GM23338 (cell line): ENCODE measurements at regions not wholly inside any gene's neighbourhood (a gene's known extent, or its start where the extent isn't known, plus 50 kb on each side); places are given as distances from the start of the nearest gene placed in this dataset.

Experiments used
- ATAC-seq: fragments of 200-7000 bp; cut with Tn5 transposase; 3 replicates; pipeline ENCODE4 v1.9.1; 2020
- DNase-seq: peaks from one replicate; pipeline ENCODE4 v3.0.0-alpha.2; 2015; ENCODE audit warnings: low spot score
- H2AFZ ChIP-seq: fragments of 200-600 bp; sonication (generic); 2 replicates; pipeline ENCODE4 v1.8.0; 2016; ENCODE audit warnings: antibody characterized with exemption, mild to moderate bottlenecking, moderate library complexity
- H3F3A ChIP-seq: fragments of 200-600 bp; sonication (generic); replicated peaks from 2 replicates; pipeline ENCODE4 v1.8.0; 2017; ENCODE audit warnings: antibody characterized with exemption, mixed run types, low read depth
- H3K27ac ChIP-seq: fragments of 200-600 bp; sonication (generic); 2 replicates; pipeline ENCODE4 v1.6.1; 2016; ENCODE audit warnings: low read depth
- H3K27me3 ChIP-seq: fragments of 200-600 bp; sonication (generic); 2 replicates; pipeline ENCODE4 v1.8.0; 2016; ENCODE audit warnings: mild to moderate bottlenecking, mixed run types, moderate library complexity; ENCODE audit not compliant: insufficient read depth
- H3K36me3 ChIP-seq: fragments of 200-600 bp; sonication (generic); 2 replicates; pipeline ENCODE4 v1.8.0; 2016; ENCODE audit warnings: mild to moderate bottlenecking; ENCODE audit not compliant: insufficient read depth
- H3K4me1 ChIP-seq: fragments of 200-600 bp; sonication (generic); 2 replicates; pipeline ENCODE4 v1.8.0; 2016; ENCODE audit warnings: mild to moderate bottlenecking, moderate library complexity; ENCODE audit not compliant: insufficient read depth
- H3K4me2 ChIP-seq: fragments of 200-600 bp; sonication (generic); 2 replicates; pipeline ENCODE4 v1.7.1; 2017; ENCODE audit warnings: mixed run types
- H3K4me3 ChIP-seq: fragments of 200-600 bp; sonication (generic); 2 replicates; pipeline ENCODE4 v1.6.1; 2016; ENCODE audit warnings: mixed run types
- H3K79me2 ChIP-seq: fragments of 200-600 bp; sonication (generic); replicated peaks from 2 replicates; pipeline ENCODE4 v1.8.0; 2017; ENCODE audit warnings: mild to moderate bottlenecking; ENCODE audit not compliant: insufficient read depth
- H3K9me2 ChIP-seq: fragments of 200-600 bp; sonication (generic); 2 replicates; pipeline ENCODE4 v1.8.0; 2017; ENCODE audit not compliant: insufficient read depth
- H4K20me1 ChIP-seq: fragments of 200-600 bp; sonication (generic); replicated peaks from 2 replicates; pipeline ENCODE4 v1.8.0; 2017; ENCODE audit warnings: mild to moderate bottlenecking; ENCODE audit not compliant: insufficient read depth
- H3K27ac Mint-ChIP-seq: 2 replicates; pipeline ENCODE4 v1.8.0; 2020; ENCODE audit warnings: inconsistent platforms, mild to moderate bottlenecking, moderate library complexity, mixed read lengths
- H3K27me3 Mint-ChIP-seq: 3 replicates; pipeline ENCODE4 v1.8.0; 2022; ENCODE audit warnings: low read depth, mild to moderate bottlenecking, moderate library complexity, mixed read lengths, inconsistent platforms; ENCODE audit not compliant: insufficient read depth, poor library complexity
- H3K36me3 Mint-ChIP-seq: 3 replicates; pipeline ENCODE4 v1.8.0; 2021; ENCODE audit warnings: low read depth, mild to moderate bottlenecking, inconsistent platforms, moderate library complexity, mixed read lengths
- H3K4me1 Mint-ChIP-seq: 3 replicates; pipeline ENCODE4 v1.8.0; 2020; ENCODE audit warnings: mild to moderate bottlenecking, inconsistent platforms, mixed read lengths
- H3K4me3 Mint-ChIP-seq: 3 replicates; pipeline ENCODE4 v1.8.0; 2021; ENCODE audit warnings: moderate library complexity, mild to moderate bottlenecking, inconsistent platforms, mixed read lengths
- H3K9me3 Mint-ChIP-seq: 3 replicates; pipeline ENCODE4 v1.8.0; 2020; ENCODE audit warnings: moderate library complexity, mild to moderate bottlenecking, inconsistent platforms, mixed read lengths
- CREB1 ChIP-seq: fragments of 250-450 bp; sonication (Bioruptor Pico); IDR thresholded peaks from 2 replicates; pipeline ENCODE4 v1.5.0; 2020; ENCODE audit warnings: low read depth, mild to moderate bottlenecking, moderate library complexity
- CTCF ChIP-seq, 2 experiments: fragments of 200-600 bp in 1 of 2; sonication (generic) in 1 of 2; conservative IDR thresholded peaks; 2 replicates each; pipeline versions ENCODE4 v1.5.1 to v1.6.1; 2016 to 2017; ENCODE audit warnings: antibody characterized with exemption in 2 of 2, low read depth in 2 of 2, mild to moderate bottlenecking in 2 of 2, moderate library complexity in 1 of 2
- ETS1 ChIP-seq: IDR thresholded peaks from 2 replicates; pipeline ENCODE4 v1.6.1; 2016; ENCODE audit warnings: antibody characterized with exemption
- EZH2 ChIP-seq: fragments of 200-600 bp; sonication (generic); IDR thresholded peaks from one replicate; pipeline ENCODE4 v1.8.0; 2017; ENCODE audit warnings: antibody characterized with exemption, mild to moderate bottlenecking, low read depth; ENCODE audit not compliant: unreplicated experiment
- EZH2phosphoT487 ChIP-seq: fragments of 200-600 bp; sonication (generic); IDR thresholded peaks from one replicate; pipeline ENCODE4 v1.8.1; 2018; ENCODE audit warnings: antibody characterized with exemption; ENCODE audit not compliant: unreplicated experiment
- JUNB ChIP-seq: IDR thresholded peaks from one replicate; pipeline ENCODE4 v1.6.1; 2016; ENCODE audit warnings: antibody characterized with exemption; ENCODE audit not compliant: unreplicated experiment
- NANOG ChIP-seq: IDR thresholded peaks from 2 replicates; pipeline ENCODE4 v1.6.1; 2016; ENCODE audit warnings: antibody characterized with exemption, borderline replicate concordance
- POLR2AphosphoS5 ChIP-seq: IDR thresholded peaks from 2 replicates; pipeline ENCODE4 v1.6.1; 2016; ENCODE audit warnings: antibody characterized with exemption, low read depth
- REST ChIP-seq: IDR thresholded peaks from one replicate; pipeline ENCODE4 v1.6.1; 2018; ENCODE audit warnings: antibody characterized with exemption; ENCODE audit not compliant: unreplicated experiment
- STAT1 ChIP-seq: IDR thresholded peaks from one replicate; pipeline ENCODE4 v1.6.1; 2016; ENCODE audit warnings: antibody characterized with exemption; ENCODE audit not compliant: unreplicated experiment
- ZNF114 ChIP-seq: fragments of 250-450 bp; sonication (Bioruptor Pico); IDR thresholded peaks from 2 replicates; pipeline ENCODE4 v1.5.0; 2020; ENCODE audit warnings: mild to moderate bottlenecking, moderate library complexity
- ZNF331 ChIP-seq: fragments of 250-450 bp; sonication (Bioruptor Pico); IDR thresholded peaks from 2 replicates; pipeline ENCODE4 v1.5.0; 2020; ENCODE audit warnings: low read depth, mild to moderate bottlenecking, moderate library complexity
- ZNF462 ChIP-seq: fragments of 250-450 bp; sonication (Bioruptor Pico); IDR thresholded peaks from 2 replicates; pipeline ENCODE4 v1.5.0; 2020; ENCODE audit warnings: mild to moderate bottlenecking, moderate library complexity

GRCh38 chrX:69076088-69076487 is 89.2 kb downstream of the PJA1 start:
- H3K27ac ChIP-seq, result no peak overlapping the region
- no peak overlapping the region for H3K4me2 ChIP-seq
- H3K36me3 Mint-ChIP-seq, result no peaks in the 10 kb centered on the region
- H3K27me3 ChIP-seq, result no peaks in the 10 kb centered on the region
- no peaks in the 10 kb centered on the region for H3F3A ChIP-seq
- no peaks in the 10 kb centered on the region; the same call in 2 of the 3 replicates for H3K9me3 Mint-ChIP-seq
- H2AFZ ChIP-seq, result no peak overlapping the region
- peaks cover 1% of the 10 kb centered on the region for H3K27me3 Mint-ChIP-seq
- TF ChIP-seq REST (no peak), CTCF (conservative IDR thresholded peaks at IDR 0.05; ENCODE audit: low read depth in 2 of 2) (no peak), ZNF462 (CRISPR knock-in tag) (no peak), NANOG (no peak), EZH2 (no peak), CREB1 (CRISPR knock-in tag) (no peak), POLR2AphosphoS5 (no peak), STAT1 (no peak), ZNF114 (CRISPR knock-in tag) (no peak), ETS1 (no peak), JUNB (no peak), EZH2phosphoT487 (no peak), ZNF331 (no peak)
- H3K27ac Mint-ChIP-seq, result no peak overlapping the region
- no peaks in the 10 kb centered on the region for H4K20me1 ChIP-seq
- H3K9me2 ChIP-seq, result no peaks in the 10 kb centered on the region
- peaks cover 9% of the 10 kb centered on the region; the same call in 2 of the 3 replicates for H3K4me1 Mint-ChIP-seq
- no peak for ATAC-seq
- H3K4me3 ChIP-seq, result no peak overlapping the region
- H3K79me2 ChIP-seq, result no peaks in the 10 kb centered on the region
- no peaks in the 10 kb centered on the region; the same call in 1 of the 2 replicates for H3K4me1 ChIP-seq
- DNase-seq, result no peak
- no peak overlapping the region for H3K4me3 Mint-ChIP-seq
- no peaks in the 10 kb centered on the region for H3K36me3 ChIP-seq
